SK-N-SH treated with all-trans-retinoic acid at 6 μM for 48 hours (cell line): ENCODE measurements at regions not wholly inside any gene's neighbourhood (a gene's known extent, or its start where the extent isn't known, plus 50 kb on each side); places are given as distances from the start of the nearest gene placed in this dataset.

Source experiments
- BACH2 ChIP-seq: fragments of 250-450 bp; sonication (Bioruptor Pico); IDR thresholded peaks from 2 replicates; pipeline ENCODE4 v1.9.0; 2021; ENCODE audit warnings: mild to moderate bottlenecking, borderline replicate concordance
- ESRRG ChIP-seq: fragments of 250-450 bp; sonication (Bioruptor Pico); IDR thresholded peaks from 2 replicates; pipeline ENCODE4 v1.6.1; 2021; ENCODE audit warnings: mild to moderate bottlenecking
- PPARA ChIP-seq: fragments of 250-450 bp; sonication (Bioruptor Pico); IDR thresholded peaks from 2 replicates; pipeline ENCODE4 v1.5.0; 2020; ENCODE audit warnings: mild to moderate bottlenecking, borderline replicate concordance
- RARB ChIP-seq: fragments of 250-450 bp; sonication (Bioruptor Pico); IDR thresholded peaks from 2 replicates; pipeline ENCODE4 v1.8.0; 2021; ENCODE audit warnings: mild to moderate bottlenecking, moderate library complexity
- TOX ChIP-seq: fragments of 250-450 bp; sonication (Bioruptor Pico); IDR thresholded peaks from 2 replicates; pipeline ENCODE4 v1.8.0; 2021; ENCODE audit warnings: mild to moderate bottlenecking, moderate library complexity, borderline replicate concordance
- ZC3H10 ChIP-seq: fragments of 250-450 bp; sonication (Bioruptor Pico); IDR thresholded peaks from 2 replicates; pipeline ENCODE4 v1.5.1; 2021; ENCODE audit warnings: mild to moderate bottlenecking, moderate library complexity
- ZFP30 ChIP-seq: fragments of 450-650 bp; formaldehyde crosslinking; IDR thresholded peaks from 2 replicates; pipeline ENCODE4 v1.5.0; 2022; ENCODE audit warnings: mild to moderate bottlenecking, moderate library complexity
- ZNF70 ChIP-seq: fragments of 450-650 bp; formaldehyde crosslinking; IDR thresholded peaks from 2 replicates; pipeline ENCODE4 v1.5.0; 2020; ENCODE audit warnings: mild to moderate bottlenecking, moderate library complexity
- TF ChIP-seq, protein P1 (sequence below): fragments of 250-450 bp; sonication (Bioruptor Pico); IDR thresholded peaks from 2 replicates; pipeline ENCODE4 v1.8.0; 2021; ENCODE audit warnings: low read depth, mild to moderate bottlenecking, moderate library complexity, borderline replicate concordance
- TF ChIP-seq, protein P2 (sequence below): fragments of 250-450 bp; sonication (Bioruptor Pico); IDR thresholded peaks from 2 replicates; pipeline ENCODE4 v1.5.1; 2020; ENCODE audit warnings: low read depth, mild to moderate bottlenecking, moderate library complexity
- TF ChIP-seq, protein P3 (sequence below): fragments of 250-450 bp; sonication (Bioruptor Pico); IDR thresholded peaks from 2 replicates; pipeline ENCODE4 v1.8.0; 2020; ENCODE audit warnings: mild to moderate bottlenecking, moderate library complexity, borderline replicate concordance

DNA sequence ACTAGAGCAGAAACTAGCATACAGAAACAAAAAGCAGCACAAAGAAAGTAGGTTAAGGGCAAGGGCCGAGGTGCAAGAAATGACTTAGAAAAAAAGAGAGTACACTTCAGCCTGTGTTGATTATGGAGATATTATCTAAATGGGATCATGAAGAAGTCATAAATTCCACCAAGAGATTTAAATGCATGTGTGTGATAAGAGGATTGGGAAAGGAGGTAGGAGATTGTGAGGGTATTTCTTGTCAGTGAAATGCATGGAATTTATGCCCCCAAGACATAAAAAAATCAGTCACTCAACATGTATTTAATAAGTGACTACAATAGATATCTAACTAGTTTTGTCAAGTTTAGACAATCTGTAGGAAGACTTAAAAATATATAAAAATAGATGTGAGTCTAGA lies 976.2 kb upstream of the LRFN5 start:
- TF ChIP-seq BACH2 (CRISPR knock-in tag) (no peak), ZFP30 (CRISPR knock-in tag) (no peak), ZC3H10 (CRISPR knock-in tag) (no peak), TOX (CRISPR knock-in tag) (no peak), RARB (CRISPR knock-in tag) (no peak), PPARA (CRISPR knock-in tag) (no peak), ESRRG (CRISPR knock-in tag) (no peak), ZNF70 (CRISPR knock-in tag) (no peak)
- TF ChIP-seq, protein P1, sequence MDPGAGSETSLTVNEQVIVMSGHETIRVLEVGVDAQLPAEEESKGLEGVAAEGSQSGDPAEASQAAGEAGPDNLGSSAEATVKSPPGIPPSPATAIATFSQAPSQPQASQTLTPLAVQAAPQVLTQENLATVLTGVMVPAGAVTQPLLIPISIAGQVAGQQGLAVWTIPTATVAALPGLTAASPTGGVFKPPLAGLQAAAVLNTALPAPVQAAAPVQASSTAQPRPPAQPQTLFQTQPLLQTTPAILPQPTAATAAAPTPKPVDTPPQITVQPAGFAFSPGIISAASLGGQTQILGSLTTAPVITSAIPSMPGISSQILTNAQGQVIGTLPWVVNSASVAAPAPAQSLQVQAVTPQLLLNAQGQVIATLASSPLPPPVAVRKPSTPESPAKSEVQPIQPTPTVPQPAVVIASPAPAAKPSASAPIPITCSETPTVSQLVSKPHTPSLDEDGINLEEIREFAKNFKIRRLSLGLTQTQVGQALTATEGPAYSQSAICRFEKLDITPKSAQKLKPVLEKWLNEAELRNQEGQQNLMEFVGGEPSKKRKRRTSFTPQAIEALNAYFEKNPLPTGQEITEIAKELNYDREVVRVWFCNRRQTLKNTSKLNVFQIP (CRISPR knock-in tag) = no peak
- TF ChIP-seq, protein P2, sequence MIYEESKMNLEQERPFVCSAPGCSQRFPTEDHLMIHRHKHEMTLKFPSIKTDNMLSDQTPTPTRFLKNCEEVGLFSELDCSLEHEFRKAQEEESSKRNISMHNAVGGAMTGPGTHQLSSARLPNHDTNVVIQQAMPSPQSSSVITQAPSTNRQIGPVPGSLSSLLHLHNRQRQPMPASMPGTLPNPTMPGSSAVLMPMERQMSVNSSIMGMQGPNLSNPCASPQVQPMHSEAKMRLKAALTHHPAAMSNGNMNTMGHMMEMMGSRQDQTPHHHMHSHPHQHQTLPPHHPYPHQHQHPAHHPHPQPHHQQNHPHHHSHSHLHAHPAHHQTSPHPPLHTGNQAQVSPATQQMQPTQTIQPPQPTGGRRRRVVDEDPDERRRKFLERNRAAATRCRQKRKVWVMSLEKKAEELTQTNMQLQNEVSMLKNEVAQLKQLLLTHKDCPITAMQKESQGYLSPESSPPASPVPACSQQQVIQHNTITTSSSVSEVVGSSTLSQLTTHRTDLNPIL (CRISPR knock-in tag) = no peak
- TF ChIP-seq, protein P3, sequence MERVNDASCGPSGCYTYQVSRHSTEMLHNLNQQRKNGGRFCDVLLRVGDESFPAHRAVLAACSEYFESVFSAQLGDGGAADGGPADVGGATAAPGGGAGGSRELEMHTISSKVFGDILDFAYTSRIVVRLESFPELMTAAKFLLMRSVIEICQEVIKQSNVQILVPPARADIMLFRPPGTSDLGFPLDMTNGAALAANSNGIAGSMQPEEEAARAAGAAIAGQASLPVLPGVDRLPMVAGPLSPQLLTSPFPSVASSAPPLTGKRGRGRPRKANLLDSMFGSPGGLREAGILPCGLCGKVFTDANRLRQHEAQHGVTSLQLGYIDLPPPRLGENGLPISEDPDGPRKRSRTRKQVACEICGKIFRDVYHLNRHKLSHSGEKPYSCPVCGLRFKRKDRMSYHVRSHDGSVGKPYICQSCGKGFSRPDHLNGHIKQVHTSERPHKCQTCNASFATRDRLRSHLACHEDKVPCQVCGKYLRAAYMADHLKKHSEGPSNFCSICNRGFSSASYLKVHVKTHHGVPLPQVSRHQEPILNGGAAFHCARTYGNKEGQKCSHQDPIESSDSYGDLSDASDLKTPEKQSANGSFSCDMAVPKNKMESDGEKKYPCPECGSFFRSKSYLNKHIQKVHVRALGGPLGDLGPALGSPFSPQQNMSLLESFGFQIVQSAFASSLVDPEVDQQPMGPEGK (CRISPR knock-in tag) = no peak
